Naive B cell (primary cell): ENCODE measurements at regions not wholly inside any gene's neighbourhood (a gene's known extent, or its start where the extent isn't known, plus 50 kb on each side); places are given as distances from the start of the nearest gene placed in this dataset.
"Not testable (repeated sequence)": the region's sequence is repeated elsewhere in the genome, so short reads cannot be mapped to it uniquely, and the experiment has no call there.

Experiments
- ATAC-seq, 2 donors: fragments of 150-1000 bp; cut with Tn5 transposase; 2 replicates each; pipeline ENCODE4 v1.10.0; 2021; ENCODE audit warnings: low read depth in 2 of 2, mild to moderate bottlenecking in 2 of 2, moderate library complexity in 2 of 2
- DNase-seq: peaks from one replicate; pipeline ENCODE4 v3.0.0; 2022
- H3K27ac Mint-ChIP-seq, 6 donors: one replicate each; pipeline ENCODE4 v1.8.0; 2020 to 2022; ENCODE audit warnings: mild to moderate bottlenecking in 6 of 6, mixed read lengths in 6 of 6, moderate library complexity in 5 of 6, inconsistent platforms in 2 of 6
- H3K27me3 Mint-ChIP-seq, 3 donors: one replicate each; pipeline ENCODE4 v1.8.0; 2021 to 2022; ENCODE audit warnings: mixed read lengths in 3 of 3, mild to moderate bottlenecking in 1 of 3
- H3K36me3 Mint-ChIP-seq, 2 donors: one replicate each; pipeline ENCODE4 v1.8.0; 2020 to 2022; ENCODE audit warnings: mixed read lengths in 2 of 2, inconsistent platforms in 1 of 2, mild to moderate bottlenecking in 1 of 2
- H3K4me1 Mint-ChIP-seq, 3 donors: one replicate each; pipeline ENCODE4 v1.8.0; 2020 to 2022; ENCODE audit warnings: mixed read lengths in 3 of 3, inconsistent platforms in 1 of 3, mild to moderate bottlenecking in 1 of 3, moderate library complexity in 1 of 3
- H3K4me3 Mint-ChIP-seq, 8 donors: one replicate each; pipeline ENCODE4 v1.8.0; 2020 to 2022; ENCODE audit warnings: mild to moderate bottlenecking in 8 of 8, mixed read lengths in 8 of 8, moderate library complexity in 8 of 8, inconsistent platforms in 2 of 8
- H3K9me3 Mint-ChIP-seq, 7 donors: one replicate each; pipeline ENCODE4 v1.8.0; 2020 to 2022; ENCODE audit warnings: mixed read lengths in 7 of 7, mild to moderate bottlenecking in 5 of 7, inconsistent platforms in 2 of 7, moderate library complexity in 1 of 7

DNA sequence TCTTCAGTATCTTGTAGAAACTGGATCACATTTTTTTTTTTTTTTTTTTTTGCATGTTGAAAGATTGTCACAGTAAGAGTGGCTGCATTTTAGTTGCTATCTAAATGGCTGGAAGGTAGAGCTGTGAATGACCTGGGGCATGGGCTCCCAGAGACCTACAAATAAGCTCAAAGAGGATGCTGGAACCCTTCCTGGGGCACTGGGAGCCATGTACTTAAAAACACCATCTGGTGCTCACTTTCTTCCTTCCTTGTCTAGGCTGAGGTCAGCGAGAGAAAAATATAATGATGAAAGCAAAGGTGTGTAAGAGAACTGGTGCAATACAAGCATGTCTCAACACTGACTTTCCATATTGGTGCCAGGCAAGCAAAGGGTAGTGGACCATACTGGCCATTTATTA, 323.9 kb downstream of the SV2B start:
- ATAC-seq (no peak), DNase-seq (no peak)
- Mint-ChIP-seq H3K27me3 (peaks cover 14 to 32% (median 15%) of the 10 kb centered on the region in 3 donors), H3K4me3 (no peak overlapping the region), H3K27ac (no peak overlapping the region), H3K36me3 (peaks cover 0 to 11% of the 10 kb centered on the region in 2 donors), H3K4me1 (no peaks in the 10 kb centered on the region), H3K9me3 (peaks cover 0 to 6% (median 0%) of the 10 kb centered on the region in 7 donors)

DNA sequence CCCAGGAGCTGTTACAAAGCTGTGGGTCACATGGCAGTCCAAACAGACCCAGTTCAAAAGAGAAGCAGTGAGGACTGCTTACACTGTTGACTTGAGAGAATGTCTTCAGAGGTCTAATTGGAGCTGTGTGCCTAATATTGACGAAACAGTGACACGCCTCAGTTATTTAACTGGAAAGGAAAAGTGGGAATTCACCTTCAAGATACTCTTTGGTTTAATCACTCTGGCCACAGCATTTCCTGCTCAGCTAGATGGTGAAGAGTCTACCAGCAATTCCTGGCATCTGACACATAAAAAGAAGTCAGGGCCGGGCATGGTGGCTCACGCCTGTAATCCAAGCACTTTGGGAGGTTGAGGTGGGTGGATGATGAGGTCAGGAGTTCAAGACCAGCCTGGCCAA, 326.4 kb downstream of the SV2B start:
- no peaks in the 10 kb centered on the region for H3K4me1 Mint-ChIP-seq
- no peak overlapping the region for H3K4me3 Mint-ChIP-seq
- H3K9me3 Mint-ChIP-seq: peaks cover 0 to 6% (median 0%) of the 10 kb centered on the region in 7 donors
- no peak overlapping the region for H3K27ac Mint-ChIP-seq
- H3K36me3 Mint-ChIP-seq: no peaks in the 10 kb centered on the region
- peaks cover 11 to 20% (median 14%) of the 10 kb centered on the region in 3 donors for H3K27me3 Mint-ChIP-seq
- DNase-seq (no peak), ATAC-seq (no peak)

DNA sequence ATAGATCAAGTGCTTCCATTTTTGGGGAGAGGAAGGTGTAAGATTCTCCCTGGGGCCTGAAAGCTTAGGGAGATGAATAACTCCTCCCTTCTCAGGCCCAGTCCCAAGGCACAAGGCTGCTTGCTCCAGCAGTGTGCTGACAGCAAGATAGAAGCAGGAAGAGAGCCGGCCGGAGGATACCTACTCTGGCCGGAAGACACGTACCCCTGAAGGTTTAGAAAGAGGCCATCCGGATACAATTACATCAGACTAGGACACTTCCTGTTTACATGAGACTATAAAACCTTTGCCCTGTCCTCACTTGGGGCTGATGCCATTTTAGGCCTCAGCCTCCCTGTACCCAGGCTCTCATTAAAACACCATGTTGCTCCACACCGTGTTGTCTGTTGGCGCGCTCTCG, 329.9 kb downstream of the SV2B start:
- no peak for DNase-seq
- Mint-ChIP-seq H3K27me3 (peaks cover 8 to 11% (median 8%) of the 10 kb centered on the region in 3 donors), H3K4me1 (no peaks in the 10 kb centered on the region), H3K4me3 (no peak overlapping the region), H3K27ac (no peak overlapping the region), H3K9me3 (peaks cover 0 to 6% (median 0%) of the 10 kb centered on the region in 7 donors), H3K36me3 (no peaks in the 10 kb centered on the region)
- no peak for ATAC-seq

DNA sequence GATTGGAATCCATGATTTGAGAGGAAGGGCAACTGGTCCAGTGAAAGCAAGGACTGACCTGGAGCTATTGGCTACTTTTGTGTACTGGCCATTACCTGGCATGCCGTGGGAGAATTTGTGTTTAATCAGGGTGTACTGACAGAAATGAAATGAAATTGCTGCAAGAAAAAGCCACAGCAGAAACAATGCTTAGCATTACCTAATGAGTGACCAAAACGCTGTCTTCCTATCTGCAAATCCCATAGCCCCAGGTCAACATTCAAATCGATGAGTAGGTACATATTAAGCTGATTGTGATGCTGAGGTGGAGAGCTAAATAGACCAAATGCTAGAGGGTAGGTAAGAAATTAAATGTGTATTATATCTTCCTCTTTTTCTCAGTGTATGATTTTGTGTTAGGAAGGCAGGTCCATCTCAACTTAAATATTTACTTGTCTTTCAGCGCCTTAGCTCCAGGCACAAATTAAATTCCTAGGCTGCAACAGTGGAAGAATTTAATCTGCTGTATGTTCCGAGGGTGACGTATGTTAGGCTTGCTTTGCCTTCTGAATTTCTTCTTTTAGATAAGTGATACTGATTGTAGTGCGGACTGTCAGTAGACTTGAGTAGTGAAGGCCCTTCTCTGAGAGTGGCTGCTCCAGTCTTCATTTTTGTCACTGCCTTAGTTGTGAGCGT, 331.1 kb downstream of the SV2B start:
- H3K27me3 Mint-ChIP-seq: peaks cover 0 to 8% (median 5%) of the 10 kb centered on the region in 3 donors
- no peak overlapping the region for H3K4me3 Mint-ChIP-seq
- H3K9me3 Mint-ChIP-seq: peaks cover 0 to 6% (median 0%) of the 10 kb centered on the region in 7 donors

DNA sequence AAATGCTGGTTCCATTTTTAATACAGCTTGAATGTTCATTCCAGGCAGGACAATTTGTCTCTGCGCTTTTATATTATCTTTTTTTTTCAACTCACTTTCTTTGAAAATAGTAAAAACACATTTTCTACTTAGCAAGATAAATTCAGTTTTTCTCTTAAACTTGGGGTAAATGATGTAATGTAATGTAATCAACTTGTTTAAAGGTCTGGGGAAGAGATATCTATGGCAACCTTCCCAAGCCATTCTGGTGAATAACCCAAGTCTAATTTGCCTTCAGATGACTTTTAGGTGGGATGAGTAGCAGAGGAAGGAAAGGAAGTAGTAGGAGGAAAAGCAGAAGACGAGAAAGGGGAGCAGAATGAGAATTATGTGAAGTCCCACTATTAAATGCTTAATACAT, 335.1 kb downstream of the SV2B start:
- Mint-ChIP-seq H3K9me3 (peaks cover 0 to 20% (median 4%) of the 10 kb centered on the region in 7 donors), H3K27ac (no peak overlapping the region), H3K27me3 (peaks cover 0 to 4% (median 0%) of the 10 kb centered on the region in 3 donors), H3K4me1 (no peaks in the 10 kb centered on the region), H3K4me3 (no peak overlapping the region), H3K36me3 (no peaks in the 10 kb centered on the region)
- DNase-seq: no peak
- no peak for ATAC-seq

More for the DNA sequence above, 331.1 kb downstream of the SV2B start:
- no peak for DNase-seq
- ATAC-seq: no peak
- H3K4me1 Mint-ChIP-seq: no peaks in the 10 kb centered on the region
- no peaks in the 10 kb centered on the region for H3K36me3 Mint-ChIP-seq
- H3K27ac Mint-ChIP-seq: no peak overlapping the region

DNA sequence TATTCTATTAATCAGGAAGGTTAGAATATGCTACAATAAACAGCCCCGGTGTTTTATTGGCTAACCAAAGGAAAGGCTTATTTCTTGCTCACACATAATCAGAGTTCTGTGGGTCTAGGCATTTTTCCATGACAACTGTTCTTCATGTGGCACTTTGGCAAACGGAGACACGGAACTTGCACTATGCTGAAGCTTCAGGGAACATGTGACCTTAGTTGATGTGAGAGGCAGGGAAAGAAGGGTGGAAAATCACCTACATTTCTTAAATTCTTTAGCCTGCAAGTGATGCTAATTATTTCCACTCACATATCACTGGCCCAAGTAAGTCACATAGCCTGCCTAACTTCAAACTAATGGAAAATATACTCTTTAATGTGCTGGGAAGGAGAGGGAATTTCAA, 344.6 kb downstream of the SV2B start:
- DNase-seq: no peak
- no peak overlapping the region for H3K4me3 Mint-ChIP-seq
- ATAC-seq: no peak
- peaks cover 0 to 5% (median 3%) of the 10 kb centered on the region in 3 donors for H3K27me3 Mint-ChIP-seq
- no peaks in the 10 kb centered on the region for H3K4me1 Mint-ChIP-seq
- no peak overlapping the region for H3K27ac Mint-ChIP-seq
- H3K36me3 Mint-ChIP-seq: peaks cover 0 to 8% of the 10 kb centered on the region in 2 donors
- peaks cover 6 to 39% (median 9%) of the 10 kb centered on the region in 7 donors for H3K9me3 Mint-ChIP-seq

DNA sequence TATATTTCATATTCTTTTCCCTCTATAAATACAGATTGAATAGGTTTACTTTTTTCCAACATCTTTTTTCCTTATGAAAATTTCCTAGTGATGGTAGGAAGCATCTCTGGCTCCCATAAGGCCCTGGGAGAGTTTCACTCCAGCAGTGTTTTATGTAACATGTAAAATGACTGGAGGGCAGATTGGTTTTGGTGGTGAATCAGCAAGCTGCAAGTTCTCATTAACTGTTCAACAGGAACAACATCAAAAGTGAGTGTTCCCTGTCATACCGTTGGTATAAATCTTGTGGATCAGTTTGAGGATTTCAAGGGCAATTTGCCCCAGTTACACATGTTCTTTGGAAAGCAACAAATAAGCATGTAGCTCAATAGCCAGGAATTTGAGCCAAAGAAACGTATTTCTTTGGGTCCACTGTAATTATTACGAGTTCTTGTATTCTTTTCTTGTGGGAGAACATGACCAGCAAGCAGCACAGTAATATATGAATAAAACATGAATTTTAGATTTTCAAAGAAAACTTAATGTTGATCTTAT, 345.7 kb downstream of the SV2B start:
- H3K27ac Mint-ChIP-seq: no peak overlapping the region
- DNase-seq (no peak), ATAC-seq (no peak)
- H3K4me1 Mint-ChIP-seq: no peaks in the 10 kb centered on the region
- H3K36me3 Mint-ChIP-seq: peaks cover 0 to 8% of the 10 kb centered on the region in 2 donors
- H3K4me3 Mint-ChIP-seq: no peak overlapping the region
- peaks cover 0 to 31% (median 7%) of the 10 kb centered on the region in 7 donors for H3K9me3 Mint-ChIP-seq
- H3K27me3 Mint-ChIP-seq: peaks cover 0 to 6% (median 5%) of the 10 kb centered on the region in 3 donors

DNA sequence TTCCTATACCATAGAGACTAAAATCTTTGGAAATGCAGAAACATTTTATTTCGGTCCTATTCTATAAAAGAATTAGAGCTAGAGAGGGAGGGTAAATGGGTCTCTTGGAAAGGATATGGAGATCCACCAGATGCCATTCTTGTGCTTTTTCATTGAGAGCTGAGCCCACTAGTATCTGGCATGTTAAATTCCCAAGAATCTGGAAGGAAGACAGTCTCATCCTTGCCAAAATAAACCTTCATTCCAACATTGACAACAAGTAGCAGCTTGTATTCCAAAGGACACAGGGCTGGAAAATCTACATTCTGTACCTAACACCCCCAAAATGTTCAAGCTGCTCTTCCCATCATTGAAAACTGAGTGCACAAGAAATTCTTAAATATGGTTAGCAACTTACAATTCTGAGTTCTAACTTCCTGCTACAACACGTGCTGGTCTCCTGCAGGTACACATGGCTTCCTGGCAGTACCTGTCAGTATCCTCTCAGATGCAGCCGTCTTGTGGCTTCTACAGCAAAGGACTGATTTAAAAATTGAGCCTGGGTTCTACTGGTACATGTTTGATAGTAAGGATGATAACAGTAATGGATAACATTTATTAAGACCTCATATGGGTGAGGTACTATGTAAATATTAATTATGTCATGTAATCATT, 348.1 kb downstream of the SV2B start:
- Mint-ChIP-seq H3K27me3 (peaks cover 0 to 6% (median 5%) of the 10 kb centered on the region in 3 donors), H3K9me3 (peaks cover 4 to 31% (median 13%) of the 10 kb centered on the region in 7 donors), H3K4me1 (no peaks in the 10 kb centered on the region), H3K4me3 (no peak overlapping the region), H3K27ac (no peak overlapping the region), H3K36me3 (no peaks in the 10 kb centered on the region)
- DNase-seq: no peak
- no peak for ATAC-seq

DNA sequence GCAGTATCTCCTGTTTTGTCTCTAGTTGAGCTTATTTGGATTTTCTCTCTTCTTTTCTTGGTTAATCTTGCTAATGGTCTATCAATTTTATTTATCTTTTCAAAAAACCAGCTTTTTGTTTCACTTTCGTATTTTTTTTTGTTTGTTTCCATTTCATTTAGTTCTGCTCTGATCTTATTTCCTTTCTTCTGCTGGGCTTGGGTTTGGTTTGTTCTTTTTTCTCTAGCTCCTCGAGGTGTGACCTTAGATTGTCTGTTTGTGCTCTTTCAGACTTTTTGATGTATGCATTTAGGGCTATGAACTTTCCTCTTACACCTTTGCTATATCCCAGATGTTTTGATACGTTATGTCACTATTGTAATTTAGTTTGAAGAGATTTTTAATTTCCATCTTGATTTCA, 353.3 kb downstream of the SV2B start:
- H3K27me3 Mint-ChIP-seq, H3K4me1 Mint-ChIP-seq, H3K27ac Mint-ChIP-seq, DNase-seq, ATAC-seq, H3K4me3 Mint-ChIP-seq: not testable (repeated sequence)
- H3K36me3 Mint-ChIP-seq: peaks cover 0 to 11% of the 10 kb centered on the region in 2 donors
- peaks cover 13 to 54% (median 29%) of the 10 kb centered on the region in 7 donors for H3K9me3 Mint-ChIP-seq

DNA sequence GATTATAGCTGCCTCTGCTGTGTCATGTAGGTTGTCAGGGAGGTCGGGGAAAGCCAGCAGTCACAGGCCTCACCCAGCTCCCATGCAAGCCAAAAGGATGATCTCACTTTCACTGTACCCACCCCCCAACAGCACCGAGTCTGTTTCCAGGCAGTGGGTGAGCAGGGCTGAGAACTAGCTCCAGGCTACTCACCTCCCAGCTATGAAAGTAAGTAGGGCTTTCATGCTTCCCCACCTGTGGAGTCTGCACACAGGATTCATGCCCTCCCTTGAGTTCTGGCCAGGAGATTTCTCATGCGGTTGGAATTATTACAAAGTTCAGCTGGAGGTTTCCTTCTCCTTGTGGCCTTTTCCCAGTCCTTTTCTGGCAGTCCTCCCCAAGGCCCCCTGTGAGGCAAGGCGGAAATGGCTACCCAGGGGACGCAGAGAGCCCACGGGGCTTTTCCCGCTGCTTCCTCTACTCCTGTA, 356.2 kb downstream of the SV2B start:
- DNase-seq (no peak), ATAC-seq (no peak)
- peaks cover 9 to 46% (median 27%) of the 10 kb centered on the region in 7 donors for H3K9me3 Mint-ChIP-seq
- H3K36me3 Mint-ChIP-seq: peaks cover 0 to 11% of the 10 kb centered on the region in 2 donors
- no peak overlapping the region for H3K27ac Mint-ChIP-seq
- H3K4me3 Mint-ChIP-seq: no peak overlapping the region
- H3K27me3 Mint-ChIP-seq: peaks cover 0 to 16% (median 7%) of the 10 kb centered on the region in 3 donors
- no peaks in the 10 kb centered on the region for H3K4me1 Mint-ChIP-seq

DNA sequence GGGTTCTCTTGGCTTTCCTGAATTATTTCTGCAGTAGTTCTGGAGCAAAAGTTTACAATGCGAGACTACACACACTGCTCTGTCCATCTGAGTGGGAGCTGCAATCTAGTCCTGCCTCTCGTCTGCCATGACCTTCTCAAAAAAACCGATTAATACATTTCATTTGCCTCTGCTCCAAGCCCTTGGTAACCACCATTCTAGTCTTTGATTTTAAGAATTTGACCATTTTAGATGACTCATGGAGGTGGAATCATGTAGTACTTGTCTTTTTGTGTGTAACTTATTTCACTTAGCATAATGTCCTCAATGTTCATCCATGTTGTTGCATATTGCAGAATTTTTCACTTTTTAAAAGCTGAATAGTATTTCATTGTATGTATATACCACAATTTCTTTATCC, 356.9 kb downstream of the SV2B start:
- no peak for ATAC-seq

DNA sequence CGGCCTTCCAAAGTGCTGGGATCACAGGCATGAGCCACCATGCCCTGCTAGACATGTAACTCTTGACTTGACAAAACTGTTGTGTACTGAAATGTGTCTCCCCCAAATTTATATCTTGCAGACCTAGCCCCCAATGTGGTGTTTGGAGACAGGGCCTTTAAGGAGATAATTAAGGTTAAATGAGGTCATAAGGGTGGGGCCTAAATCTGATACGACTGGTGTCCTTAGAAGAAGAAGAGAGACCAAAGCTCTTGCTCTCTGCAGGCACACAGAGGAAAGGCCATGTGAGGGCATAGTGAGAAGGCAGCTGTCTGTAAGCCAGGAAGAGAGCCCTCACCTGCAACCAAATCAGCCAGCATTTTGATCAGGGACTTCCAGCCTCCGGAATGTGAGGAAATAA, 361.3 kb downstream of the SV2B start:
- DNase-seq (no peak), ATAC-seq (no peak)
- H3K27ac Mint-ChIP-seq: no peak overlapping the region
- H3K36me3 Mint-ChIP-seq: no peaks in the 10 kb centered on the region
- H3K9me3 Mint-ChIP-seq: peaks cover 0 to 4% (median 0%) of the 10 kb centered on the region in 7 donors
- H3K4me3 Mint-ChIP-seq: no peak overlapping the region
- H3K27me3 Mint-ChIP-seq: peaks cover 0 to 16% (median 12%) of the 10 kb centered on the region in 3 donors
- H3K4me1 Mint-ChIP-seq: no peaks in the 10 kb centered on the region

More for the DNA sequence above, 356.9 kb downstream of the SV2B start:
- Mint-ChIP-seq H3K27me3 (peaks cover 0 to 16% (median 12%) of the 10 kb centered on the region in 3 donors), H3K4me3 (no peak overlapping the region), H3K4me1 (no peaks in the 10 kb centered on the region), H3K9me3 (peaks cover 7 to 40% (median 21%) of the 10 kb centered on the region in 7 donors), H3K36me3 (peaks cover 0 to 11% of the 10 kb centered on the region in 2 donors), H3K27ac (no peak overlapping the region)
- no peak for DNase-seq

DNA sequence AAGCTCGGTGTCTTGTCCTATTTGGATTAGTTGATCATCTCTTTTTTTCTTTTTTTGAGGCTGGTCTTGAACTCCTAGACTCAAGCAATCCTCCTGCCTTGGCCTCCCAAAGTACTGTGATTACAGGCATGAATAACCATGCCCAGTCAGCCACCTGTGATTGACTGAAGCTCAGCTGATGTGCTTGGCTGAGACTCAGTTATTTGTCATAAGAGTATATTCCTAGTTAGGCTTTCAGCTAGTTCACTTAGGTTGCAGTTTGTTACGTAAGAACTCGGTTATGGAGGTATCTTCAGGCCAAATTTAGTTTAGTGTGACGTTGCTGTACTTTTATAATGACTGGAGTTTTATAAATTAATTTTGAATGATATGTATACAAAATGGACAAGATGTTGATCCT, 365.0 kb downstream of the SV2B start:
- DNase-seq (no peak), ATAC-seq (no peak)

DNA sequence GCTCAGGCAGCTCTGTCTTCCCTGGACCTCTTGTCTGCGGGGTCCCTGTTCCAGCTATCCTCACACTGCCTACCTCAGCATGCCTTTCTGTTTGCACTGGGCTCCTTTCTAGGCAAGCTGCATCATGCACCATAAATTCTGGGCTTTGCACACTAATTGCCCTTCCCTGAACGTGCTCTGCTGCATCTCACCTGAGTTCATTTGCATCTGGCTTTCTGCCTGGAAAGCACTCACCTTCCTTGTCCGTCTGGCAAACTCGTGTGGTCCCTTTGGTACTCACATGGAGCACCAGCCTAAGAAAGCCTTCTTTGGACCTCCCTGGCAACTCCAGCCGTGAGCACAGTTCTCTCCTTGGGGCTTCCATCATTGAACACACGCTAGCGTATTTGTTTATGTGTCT, 365.6 kb downstream of the SV2B start:
- peaks cover 7 to 20% (median 9%) of the 10 kb centered on the region in 3 donors for H3K27me3 Mint-ChIP-seq

More for the DNA sequence above, 365.0 kb downstream of the SV2B start:
- H3K4me3 Mint-ChIP-seq: no peak overlapping the region
- H3K36me3 Mint-ChIP-seq: no peaks in the 10 kb centered on the region
- no peak overlapping the region for H3K27ac Mint-ChIP-seq
- H3K27me3 Mint-ChIP-seq: peaks cover 5 to 20% (median 5%) of the 10 kb centered on the region in 3 donors
- no peaks in the 10 kb centered on the region for H3K9me3 Mint-ChIP-seq
- H3K4me1 Mint-ChIP-seq: no peaks in the 10 kb centered on the region

More for the DNA sequence above, 365.6 kb downstream of the SV2B start:
- DNase-seq (no peak), ATAC-seq (no peak)
- H3K27ac Mint-ChIP-seq: no peak overlapping the region
- no peaks in the 10 kb centered on the region for H3K4me1 Mint-ChIP-seq
- H3K4me3 Mint-ChIP-seq: no peak overlapping the region
- H3K36me3 Mint-ChIP-seq: no peaks in the 10 kb centered on the region
- peaks cover 0 to 2% (median 0%) of the 10 kb centered on the region in 7 donors for H3K9me3 Mint-ChIP-seq
